GM21786 (cell line): ENCODE measurements at regions not wholly inside any gene's neighbourhood (a gene's known extent, or its start where the extent isn't known, plus 50 kb on each side); places are given as distances from the start of the nearest gene placed in this dataset.

Experiments used
- ATAC-seq: cut with Tn5 transposase; IDR thresholded peaks from one replicate; pipeline ENCODE4 v1.9.1; 2021; ENCODE audit not compliant: unreplicated experiment

DNA sequence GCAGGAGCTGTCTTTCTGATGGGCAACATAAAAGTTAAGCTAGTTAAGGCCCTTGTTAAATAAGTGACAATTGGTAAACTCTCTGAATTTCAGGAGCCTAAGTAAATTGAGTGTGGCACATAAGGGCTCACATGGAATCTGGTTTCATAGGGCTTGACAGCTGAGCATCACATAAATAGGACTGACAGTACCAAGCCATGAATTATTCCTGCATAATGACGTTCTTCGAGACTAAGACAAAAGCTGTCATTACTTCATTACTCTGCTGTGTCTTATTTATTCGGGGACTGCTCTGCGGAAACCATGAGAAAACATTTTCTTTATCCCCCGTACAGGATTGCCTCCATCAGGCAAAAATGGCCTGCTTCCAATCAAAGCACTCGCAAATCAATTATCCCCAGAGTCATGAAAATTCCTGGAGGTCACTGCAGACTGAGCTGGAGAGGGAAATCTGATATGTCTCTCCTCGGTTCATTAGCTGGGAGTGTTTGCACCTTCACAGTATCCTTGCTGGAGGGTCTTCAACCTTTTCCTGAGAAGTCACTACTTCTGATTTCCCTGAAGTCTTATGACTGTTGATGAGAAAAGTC is 311.4 kb downstream of the CDH26 start:
- ATAC-seq = no peak

GRCh38 chr20:60270341-60270740 is 312.1 kb downstream of the CDH26 start:
- no peak for ATAC-seq

DNA sequence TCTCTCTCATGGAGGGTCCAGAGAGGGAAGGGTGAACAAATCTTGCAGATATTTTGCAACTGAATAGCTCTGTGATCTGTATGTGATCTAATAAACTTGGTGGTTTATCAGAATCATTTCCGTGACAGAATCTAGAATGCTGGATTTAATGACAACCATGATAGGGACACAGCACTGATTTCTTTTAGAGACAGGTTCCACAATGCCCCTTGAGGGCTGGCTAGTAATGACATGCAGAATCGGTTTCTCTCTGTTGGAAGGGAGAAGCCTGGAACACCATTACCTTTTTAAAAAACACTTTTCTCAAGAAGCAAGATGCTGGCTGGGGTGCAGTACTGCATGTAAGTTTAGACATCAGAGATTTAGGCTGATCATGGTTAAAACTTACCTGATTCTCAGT is 313.4 kb downstream of the CDH26 start:
- no peak for ATAC-seq

DNA sequence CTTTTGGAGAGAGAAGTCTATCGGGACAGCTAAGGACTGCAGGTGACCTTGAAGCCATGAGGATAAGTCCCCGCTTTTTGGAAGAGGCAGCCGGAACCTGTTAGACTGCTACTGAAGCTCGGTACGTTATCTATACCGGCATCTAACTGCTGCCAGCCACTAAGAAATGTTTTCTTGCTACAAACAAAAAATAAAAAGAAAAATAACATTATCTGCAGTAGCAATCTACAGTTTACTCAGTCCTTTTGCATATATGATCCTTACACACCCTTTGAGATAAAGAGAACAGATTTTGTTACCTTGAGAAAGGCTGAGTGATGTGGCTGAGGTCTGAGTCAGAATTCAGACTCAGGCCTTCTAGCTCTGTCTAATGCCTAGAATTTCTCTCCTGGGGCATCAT is 314.6 kb downstream of the CDH26 start:
- no peak for ATAC-seq

- ATAC-seq = no peak
Measured at GRCh38 chr20:60274717-60275116, 316.5 kb downstream of the CDH26 start.

DNA sequence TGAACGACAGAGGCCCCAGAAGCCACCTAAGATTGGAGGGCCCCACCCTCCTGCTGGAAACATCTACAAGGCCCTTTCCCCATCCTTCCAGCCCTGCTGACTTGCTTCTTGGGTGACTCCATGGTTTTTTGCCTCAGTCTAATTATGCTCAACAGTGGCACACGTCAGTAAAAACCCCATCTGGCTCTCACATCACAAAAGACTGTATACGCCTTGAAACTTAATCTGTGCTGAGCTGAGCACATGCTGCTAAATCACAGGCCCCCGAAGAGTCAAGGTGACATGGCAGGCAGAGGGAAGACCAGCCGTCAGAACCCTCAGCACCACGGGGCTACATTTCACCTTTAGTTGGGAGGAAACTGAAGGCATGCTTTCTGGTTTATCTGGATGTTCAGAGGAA is 323.1 kb downstream of the CDH26 start:
- ATAC-seq = no peak

GRCh38 chr20:60283281-60283680 is 325.1 kb downstream of the CDH26 start:
- ATAC-seq = no peak

- ATAC-seq = no peak
Measured at GRCh38 chr20:60286764-60287163, 328.5 kb downstream of the CDH26 start.

DNA sequence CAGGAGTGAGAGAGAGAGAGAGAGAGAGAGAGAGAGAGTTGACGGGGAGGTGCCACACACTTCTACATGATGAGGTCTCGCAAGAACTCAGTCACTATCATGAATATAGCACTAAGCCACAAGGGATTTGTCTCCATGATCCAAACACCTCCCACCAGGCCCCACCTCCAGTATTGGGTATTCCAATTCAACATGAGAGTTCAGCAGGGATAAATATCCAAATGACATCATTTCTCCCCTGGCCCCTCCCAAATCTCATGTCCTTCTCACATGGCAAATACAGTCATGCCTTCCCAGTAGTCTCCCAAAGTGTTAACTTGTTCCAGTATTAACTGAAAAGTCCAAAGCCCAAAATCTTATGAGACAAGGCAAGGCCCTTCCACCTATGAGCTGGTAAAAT is 330.7 kb downstream of the CDH26 start:
- no peak for ATAC-seq

GRCh38 chr20:60292001-60292520 is 333.8 kb downstream of the CDH26 start:
- ATAC-seq = no peak

GRCh38 chr20:60294632-60295031 is 336.4 kb downstream of the CDH26 start:
- ATAC-seq = no peak

DNA sequence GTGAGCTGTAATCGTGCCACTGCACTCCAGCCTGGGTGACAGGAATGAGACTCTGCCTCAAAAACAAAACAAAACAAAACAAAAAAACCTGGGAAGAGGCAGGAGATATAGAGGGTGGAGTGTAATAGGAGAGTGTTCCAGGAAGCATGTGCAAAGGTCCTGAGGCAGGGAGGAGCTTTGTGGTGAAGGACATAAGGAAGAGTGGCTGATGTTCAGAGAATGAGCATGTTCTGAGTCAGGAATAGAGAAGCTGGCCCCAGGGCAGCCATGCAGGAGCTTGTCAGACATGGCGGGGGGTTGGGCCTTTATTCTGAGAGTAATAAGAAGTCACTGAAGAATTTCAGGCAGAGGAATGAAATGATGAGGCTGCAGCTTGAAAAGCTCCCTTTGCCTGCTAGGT is 337.0 kb downstream of the CDH26 start:
- ATAC-seq = no peak

DNA sequence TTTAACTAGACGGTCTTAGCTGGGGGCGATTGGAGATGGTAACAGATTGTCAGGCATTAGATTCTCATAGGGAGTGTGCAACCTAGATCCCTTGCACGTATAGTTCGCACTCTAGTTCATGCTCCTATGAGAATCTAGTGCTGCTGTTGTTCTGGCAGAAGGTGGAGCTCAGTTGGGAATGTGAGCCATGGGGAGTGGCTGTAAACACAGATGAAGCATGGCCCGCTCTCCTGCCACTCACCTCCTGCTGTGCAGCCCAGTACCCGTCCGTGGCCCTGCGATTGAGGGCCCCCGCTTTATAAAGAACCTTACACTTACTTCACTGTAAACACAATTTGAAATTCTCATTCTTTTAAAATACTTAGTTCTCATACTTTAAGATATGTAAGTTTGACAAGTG is 339.4 kb downstream of the CDH26 start:
- no peak for ATAC-seq

GRCh38 chr20:60298647-60299046 is 340.4 kb downstream of the CDH26 start:
- ATAC-seq = no peak

DNA sequence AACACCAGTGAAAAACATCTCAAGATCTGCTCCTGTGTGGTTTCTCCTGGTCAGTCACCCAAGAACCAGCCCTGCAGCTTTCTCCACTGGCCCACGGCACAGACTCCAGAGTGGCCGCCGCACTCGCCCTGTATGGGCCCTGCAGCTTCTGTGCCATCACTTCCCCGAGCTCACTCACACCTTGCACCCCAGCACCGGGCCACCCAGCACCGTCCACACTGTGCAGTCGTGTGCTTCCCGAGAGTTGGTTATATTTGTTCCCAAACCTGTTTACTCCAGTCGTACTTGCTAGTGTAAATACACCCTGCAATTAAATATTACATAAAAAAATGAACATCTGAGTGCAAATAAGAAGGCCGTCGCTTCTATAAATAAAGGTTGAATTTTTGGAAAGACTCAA is 341.7 kb downstream of the CDH26 start:
- ATAC-seq = no peak

GRCh38 chr20:60300374-60300773 is 342.2 kb downstream of the CDH26 start:
- no peak for ATAC-seq

DNA sequence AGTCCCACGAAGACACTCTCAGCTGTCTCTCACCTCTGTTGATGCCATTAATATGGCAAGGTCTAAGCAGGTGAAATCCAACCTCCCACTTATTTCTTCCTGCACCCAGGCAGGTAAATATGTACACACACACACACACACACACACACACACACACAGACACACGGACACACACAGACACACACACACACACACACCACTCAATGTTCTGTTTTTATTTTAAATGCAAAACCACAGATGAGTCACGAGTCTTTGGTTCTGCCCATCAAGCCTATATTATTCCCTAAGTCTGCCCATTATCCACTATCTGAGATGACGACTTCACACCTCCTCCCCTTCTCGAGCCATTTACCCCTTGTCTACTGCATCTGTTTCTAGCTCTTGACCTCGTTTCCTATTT is 344.7 kb downstream of the CDH26 start:
- ATAC-seq = no peak

DNA sequence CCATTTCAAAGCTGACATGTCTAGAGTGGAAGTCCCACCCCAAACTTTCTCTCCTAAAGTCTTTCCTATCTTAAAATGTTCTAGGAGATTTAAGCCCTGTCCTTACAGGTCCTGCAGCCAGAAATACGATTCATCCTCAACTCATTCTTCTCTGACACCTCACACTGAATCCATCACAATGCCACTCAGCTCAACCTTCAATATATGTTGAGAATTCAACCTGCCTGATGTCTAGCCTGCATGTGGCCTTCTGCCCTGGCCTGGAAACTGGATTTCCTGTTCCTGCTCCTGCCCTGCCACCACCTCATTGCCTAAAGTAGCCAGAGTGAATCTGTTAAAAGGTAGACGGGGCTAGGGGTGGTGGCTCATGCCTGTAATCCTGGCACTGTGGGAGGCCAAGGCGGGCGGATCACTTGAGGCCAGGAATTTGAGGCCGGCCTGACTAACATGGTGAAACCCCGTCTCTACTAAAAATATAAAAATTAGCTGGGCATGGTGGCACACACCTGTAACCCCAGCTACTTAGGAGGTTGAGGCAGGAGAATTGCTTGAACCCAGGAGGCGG is 345.9 kb downstream of the CDH26 start:
- ATAC-seq = no peak

DNA sequence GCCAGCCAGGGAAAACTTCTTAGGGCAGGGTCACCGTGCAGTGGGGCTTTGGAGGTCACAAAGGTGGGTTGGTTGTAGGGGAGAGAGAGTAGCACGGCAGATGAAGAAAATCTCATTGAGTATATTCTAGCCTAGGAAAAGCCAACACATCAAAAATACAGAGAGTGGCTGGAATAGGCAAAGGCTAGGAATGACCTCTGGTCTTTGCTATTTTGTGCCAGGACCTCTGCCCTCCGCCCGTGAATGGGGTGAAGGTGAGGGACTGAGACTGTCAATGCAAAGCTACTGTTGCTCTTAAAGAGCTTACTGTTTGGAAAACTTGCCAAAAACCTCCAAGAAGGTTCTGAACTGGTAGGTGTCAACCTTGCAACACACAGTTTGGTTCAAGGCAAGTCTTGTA is 346.7 kb downstream of the CDH26 start:
- no peak for ATAC-seq

GRCh38 chr20:60306105-60306504 is 347.9 kb downstream of the CDH26 start:
- no peak for ATAC-seq

- ATAC-seq = no peak
Measured at GRCh38 chr20:60306551-60306950, 348.3 kb downstream of the CDH26 start.

- no peak for ATAC-seq
Measured at GRCh38 chr20:60310560-60311349, 352.5 kb downstream of the CDH26 start.
